ENCODE measurements at regions not wholly inside any gene's neighbourhood (a gene's known extent, or its start where the extent isn't known, plus 50 kb on each side); places are given as distances from the start of the nearest gene placed in this dataset.

DNA sequence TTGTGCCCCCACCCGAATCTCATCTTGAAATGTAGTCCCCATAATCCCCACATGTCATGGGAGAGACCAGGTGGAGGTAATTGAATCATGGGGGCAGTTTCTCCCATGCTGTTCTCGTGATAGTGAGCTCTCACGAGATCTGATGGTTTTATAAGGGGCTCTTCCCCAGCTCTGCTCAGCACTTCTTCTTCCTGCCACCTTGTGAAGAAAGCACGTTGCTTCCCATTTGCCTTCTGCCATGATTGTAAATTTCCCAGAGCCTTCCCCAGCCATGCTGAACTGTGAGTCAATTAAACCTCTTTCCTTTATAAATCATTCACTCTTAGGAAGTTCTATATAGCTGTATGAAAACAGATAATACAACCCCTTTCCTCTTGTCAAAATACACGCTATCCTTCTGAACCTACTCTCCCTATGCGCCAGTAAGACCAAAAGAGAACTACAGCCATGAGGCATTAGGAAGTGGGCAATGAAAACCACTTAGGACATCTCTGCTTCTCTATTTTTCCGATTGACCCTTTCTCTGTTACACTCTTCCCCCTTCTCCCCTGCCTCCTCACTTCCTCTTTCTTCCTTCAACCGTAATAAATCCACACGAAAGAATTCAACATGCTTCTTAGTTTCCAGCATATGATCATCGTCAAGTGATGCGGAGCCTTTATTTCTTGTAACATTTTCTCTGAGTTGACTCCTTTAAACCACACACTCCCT lies 101.2 kb upstream of the WDR11 start:
- no peak for TF ChIP-seq POLR2A (IDR thresholded peaks at IDR 0.05; ENCODE audit: low read depth, low read length)
- no peak for TF ChIP-seq POLR2AphosphoS5 (IDR thresholded peaks at IDR 0.05; ENCODE audit: low read depth, low read length)
- no peak for TF ChIP-seq TAF1 (IDR thresholded peaks at IDR 0.05; ENCODE audit: low read depth, low read length)
